PC-3 (cell line): ENCODE measurements at regions not wholly inside any gene's neighbourhood (a gene's known extent, or its start where the extent isn't known, plus 50 kb on each side); places are given as distances from the start of the nearest gene placed in this dataset.

ENCODE experiments used
- CTCF ChIP-seq: fragments of 300-600 bp; sonication (generic); conservative IDR thresholded peaks from 2 replicates; pipeline ENCODE4 v1.5.1; 2017; ENCODE audit warnings: antibody characterized with exemption, low read depth, mild to moderate bottlenecking, low read length
- EZH2 ChIP-seq: fragments of 300-600 bp; sonication (generic); IDR thresholded peaks from one replicate; pipeline ENCODE4 v1.6.1; 2017; ENCODE audit warnings: antibody characterized with exemption, mild to moderate bottlenecking, low read length; ENCODE audit not compliant: unreplicated experiment

DNA sequence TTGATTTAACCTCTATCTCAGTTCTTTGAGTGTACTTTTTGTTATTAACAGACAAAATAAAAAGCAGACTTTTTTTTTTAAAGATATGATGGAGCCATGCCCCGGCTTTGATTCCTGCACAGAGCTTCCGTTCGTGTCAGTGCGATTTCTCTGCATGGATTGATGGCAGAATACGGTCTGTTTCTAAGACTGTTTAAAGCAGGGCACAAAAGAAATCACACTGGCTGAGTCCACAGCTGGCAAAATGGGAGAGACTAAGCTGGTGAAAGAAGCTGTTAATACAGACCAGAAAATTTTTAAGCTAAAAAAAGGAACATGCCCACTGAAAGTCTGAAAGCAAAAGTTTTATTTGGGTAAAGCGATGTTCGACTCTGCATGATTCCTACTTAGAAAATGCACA is 501.4 kb upstream of the WWC1 start:
- TF ChIP-seq CTCF (no peak), EZH2 (no peak)
